Panc1 (cell line): ENCODE measurements at regions not wholly inside any gene's neighbourhood (a gene's known extent, or its start where the extent isn't known, plus 50 kb on each side); places are given as distances from the start of the nearest gene placed in this dataset.

Source experiments
- CTCF ChIP-seq: fragments of 450-650 bp; IDR thresholded peaks from 2 replicates; pipeline ENCODE4 v1.5.1; 2017; ENCODE audit warnings: mild to moderate bottlenecking
- POLR2AphosphoS5 ChIP-seq: IDR thresholded peaks from 2 replicates; pipeline ENCODE4 v1.6.1; 2012; ENCODE audit warnings: mild to moderate bottlenecking, low read depth, low read length, moderate library complexity
- REST ChIP-seq, 2 experiments: IDR thresholded peaks; 2 replicates each; pipeline ENCODE4 v1.6.1; 2011 to 2012; ENCODE audit warnings: low read depth in 2 of 2, control low read depth in 1 of 2, low read length in 1 of 2, mild to moderate bottlenecking in 1 of 2, moderate library complexity in 1 of 2; ENCODE audit not compliant: insufficient read depth in 1 of 2

- TF ChIP-seq CTCF: no peak
- no peak for TF ChIP-seq REST (IDR thresholded peaks at IDR 0.05; ENCODE audit: insufficient read depth in 1 of 2, low read depth in 2 of 2, low read length in 1 of 2)
- no peak for TF ChIP-seq POLR2AphosphoS5
Measured at GRCh38 chr5:143976055-143976454, 164.1 kb downstream of the HMHB1 start.
